ENCODE measurements at regions not wholly inside any gene's neighbourhood (a gene's known extent, or its start where the extent isn't known, plus 50 kb on each side); places are given as distances from the start of the nearest gene placed in this dataset.

DNA sequence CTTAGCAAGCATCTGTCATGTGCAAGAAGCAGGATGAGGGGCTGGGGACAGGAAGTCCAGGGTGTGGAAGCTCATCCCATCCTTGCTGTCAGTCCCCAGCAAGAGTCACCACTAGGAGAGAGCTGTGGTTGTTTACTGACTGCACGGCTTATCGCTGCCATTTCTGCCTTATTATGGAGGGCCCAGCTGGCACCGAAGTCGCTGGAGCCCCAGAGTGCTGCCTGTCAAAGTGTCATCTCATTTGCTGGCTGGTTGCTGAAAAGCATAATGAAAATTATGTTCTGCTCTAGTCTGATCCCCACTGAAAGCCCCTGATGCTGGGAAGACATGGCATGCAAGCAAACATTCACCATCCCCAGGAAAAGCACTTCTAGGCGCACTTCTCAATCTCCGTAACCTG, 642.7 kb downstream of the NPHP4 start:
- TF ChIP-seq, protein P1, sequence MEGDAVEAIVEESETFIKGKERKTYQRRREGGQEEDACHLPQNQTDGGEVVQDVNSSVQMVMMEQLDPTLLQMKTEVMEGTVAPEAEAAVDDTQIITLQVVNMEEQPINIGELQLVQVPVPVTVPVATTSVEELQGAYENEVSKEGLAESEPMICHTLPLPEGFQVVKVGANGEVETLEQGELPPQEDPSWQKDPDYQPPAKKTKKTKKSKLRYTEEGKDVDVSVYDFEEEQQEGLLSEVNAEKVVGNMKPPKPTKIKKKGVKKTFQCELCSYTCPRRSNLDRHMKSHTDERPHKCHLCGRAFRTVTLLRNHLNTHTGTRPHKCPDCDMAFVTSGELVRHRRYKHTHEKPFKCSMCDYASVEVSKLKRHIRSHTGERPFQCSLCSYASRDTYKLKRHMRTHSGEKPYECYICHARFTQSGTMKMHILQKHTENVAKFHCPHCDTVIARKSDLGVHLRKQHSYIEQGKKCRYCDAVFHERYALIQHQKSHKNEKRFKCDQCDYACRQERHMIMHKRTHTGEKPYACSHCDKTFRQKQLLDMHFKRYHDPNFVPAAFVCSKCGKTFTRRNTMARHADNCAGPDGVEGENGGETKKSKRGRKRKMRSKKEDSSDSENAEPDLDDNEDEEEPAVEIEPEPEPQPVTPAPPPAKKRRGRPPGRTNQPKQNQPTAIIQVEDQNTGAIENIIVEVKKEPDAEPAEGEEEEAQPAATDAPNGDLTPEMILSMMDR (IDR thresholded peaks at IDR 0.05; ENCODE audit: low read depth, low read length, poor library complexity, severe bottlenecking): no peak
- TF ChIP-seq EZH2phosphoT487 (IDR thresholded peaks at IDR 0.05; ENCODE audit: borderline replicate concordance, low read length): no peak

Measured in DOHH2 (cell line).